RWPE2 (cell line): ENCODE measurements at regions not wholly inside any gene's neighbourhood (a gene's known extent, or its start where the extent isn't known, plus 50 kb on each side); places are given as distances from the start of the nearest gene placed in this dataset.

Source experiments
- ATAC-seq: fragments of 200-7000 bp; cut with Tn5 transposase; 3 replicates; pipeline ENCODE4 v1.9.1; 2021; ENCODE audit warnings: low read depth
- DNase-seq: peaks from one replicate; pipeline ENCODE4 v3.0.0-alpha.2; 2020; ENCODE audit warnings: low spot score
- H3K27ac ChIP-seq: fragments of 450-650 bp; 2 replicates; pipeline ENCODE4 v1.5.1; 2017; ENCODE audit warnings: mild to moderate bottlenecking; ENCODE audit not compliant: poor library complexity, severe bottlenecking
- H3K27me3 ChIP-seq: fragments of 250-450 bp; sonication (Bioruptor Pico); 2 replicates; pipeline ENCODE4 v1.5.1; 2021; ENCODE audit warnings: mild to moderate bottlenecking, moderate library complexity; ENCODE audit not compliant: insufficient read depth, poor library complexity, severe bottlenecking
- H3K36me3 ChIP-seq: fragments of 250-450 bp; sonication (Bioruptor Pico); 2 replicates; pipeline ENCODE4 v1.5.1; 2020; ENCODE audit warnings: low read depth, mild to moderate bottlenecking, moderate library complexity
- H3K4me1 ChIP-seq: fragments of 250-450 bp; sonication (Bioruptor Pico); 2 replicates; pipeline ENCODE4 v1.5.1; 2021; ENCODE audit warnings: mild to moderate bottlenecking, moderate library complexity; ENCODE audit not compliant: insufficient read depth, poor library complexity, severe bottlenecking
- H3K4me3 ChIP-seq: fragments of 250-450 bp; sonication (Bioruptor Pico); 2 replicates; pipeline ENCODE4 v1.5.1; 2021; ENCODE audit warnings: mild to moderate bottlenecking, moderate library complexity; ENCODE audit not compliant: severe bottlenecking
- H3K9me3 ChIP-seq: fragments of 250-450 bp; sonication (Bioruptor Pico); 2 replicates; pipeline ENCODE4 v1.5.1; 2021; ENCODE audit warnings: mild to moderate bottlenecking, moderate library complexity; ENCODE audit not compliant: severe bottlenecking
- TF ChIP-seq, protein P1 (sequence below): fragments of 450-650 bp; IDR thresholded peaks from one replicate; pipeline ENCODE4 v1.5.1; 2017; ENCODE audit warnings: mild to moderate bottlenecking, moderate library complexity; ENCODE audit not compliant: poor library complexity, severe bottlenecking

DNA sequence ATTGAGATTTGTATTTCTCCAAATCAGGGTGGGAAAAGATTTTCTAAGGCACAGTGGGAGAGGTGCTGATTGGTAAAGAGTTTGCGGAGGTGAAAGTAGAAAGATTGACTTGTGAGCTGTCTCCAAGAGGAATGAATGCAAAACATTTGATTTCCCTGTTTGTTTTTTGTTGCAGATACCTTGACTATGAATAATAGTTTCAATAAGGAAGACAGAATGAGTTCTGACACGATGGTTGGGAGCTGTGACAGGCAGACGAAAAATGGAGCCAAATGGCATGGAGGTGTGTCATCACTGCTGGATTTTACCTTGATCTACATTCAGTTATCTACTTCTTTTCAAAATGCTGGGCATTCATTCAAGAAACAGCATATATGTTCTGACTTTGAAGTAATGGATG, 145.1 kb downstream of the NFKBIZ start:
- TF ChIP-seq, protein P1, sequence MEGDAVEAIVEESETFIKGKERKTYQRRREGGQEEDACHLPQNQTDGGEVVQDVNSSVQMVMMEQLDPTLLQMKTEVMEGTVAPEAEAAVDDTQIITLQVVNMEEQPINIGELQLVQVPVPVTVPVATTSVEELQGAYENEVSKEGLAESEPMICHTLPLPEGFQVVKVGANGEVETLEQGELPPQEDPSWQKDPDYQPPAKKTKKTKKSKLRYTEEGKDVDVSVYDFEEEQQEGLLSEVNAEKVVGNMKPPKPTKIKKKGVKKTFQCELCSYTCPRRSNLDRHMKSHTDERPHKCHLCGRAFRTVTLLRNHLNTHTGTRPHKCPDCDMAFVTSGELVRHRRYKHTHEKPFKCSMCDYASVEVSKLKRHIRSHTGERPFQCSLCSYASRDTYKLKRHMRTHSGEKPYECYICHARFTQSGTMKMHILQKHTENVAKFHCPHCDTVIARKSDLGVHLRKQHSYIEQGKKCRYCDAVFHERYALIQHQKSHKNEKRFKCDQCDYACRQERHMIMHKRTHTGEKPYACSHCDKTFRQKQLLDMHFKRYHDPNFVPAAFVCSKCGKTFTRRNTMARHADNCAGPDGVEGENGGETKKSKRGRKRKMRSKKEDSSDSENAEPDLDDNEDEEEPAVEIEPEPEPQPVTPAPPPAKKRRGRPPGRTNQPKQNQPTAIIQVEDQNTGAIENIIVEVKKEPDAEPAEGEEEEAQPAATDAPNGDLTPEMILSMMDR, result no peak
- DNase-seq (no peak), ATAC-seq (peak; percentile 85)
- Histone ChIP-seq H3K36me3 (no peaks in the 10 kb centered on the region), H3K27ac (peak overlapping the region; percentile 56), H3K9me3 (no peaks in the 10 kb centered on the region), H3K27me3 (no peaks in the 10 kb centered on the region), H3K4me3 (no peak overlapping the region), H3K4me1 (peaks cover 18% of the 10 kb centered on the region)

DNA sequence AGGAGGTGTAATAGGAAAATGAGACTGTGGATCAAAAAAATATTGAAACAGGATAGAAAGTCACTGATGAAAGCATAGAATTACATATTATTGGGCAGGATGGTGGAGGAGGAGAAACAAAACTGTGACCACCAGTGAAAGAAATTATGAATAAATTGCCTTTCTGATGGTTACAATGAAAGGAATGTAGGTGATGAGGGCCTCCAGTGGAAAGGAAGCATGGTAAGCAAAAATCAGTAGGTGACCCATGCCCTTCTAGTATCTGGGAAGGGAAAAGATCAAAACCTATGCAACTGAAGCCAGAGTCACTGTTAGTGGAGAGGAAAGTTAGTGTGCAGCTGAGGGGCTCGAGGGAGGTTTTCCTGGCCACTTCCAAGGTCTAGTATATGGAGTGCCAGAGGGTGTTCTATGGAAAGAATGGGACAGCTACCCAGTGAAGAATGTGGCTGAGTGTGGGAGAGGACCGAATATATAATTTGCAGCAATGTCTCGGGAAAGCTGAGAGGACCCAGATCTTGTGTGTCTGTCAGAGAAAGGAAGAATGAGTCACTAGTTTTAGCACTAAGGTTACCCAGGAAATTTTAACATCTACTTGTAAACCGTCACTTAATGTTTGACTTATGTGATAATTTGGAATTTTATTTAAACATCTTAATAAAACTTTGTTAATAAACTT, 146.2 kb downstream of the NFKBIZ start:
- DNase-seq, result no peak
- Histone ChIP-seq H3K27me3 (no peaks in the 10 kb centered on the region), H3K4me1 (peaks cover 18% of the 10 kb centered on the region), H3K4me3 (no peak overlapping the region), H3K36me3 (no peaks in the 10 kb centered on the region), H3K9me3 (no peaks in the 10 kb centered on the region), H3K27ac (peak overlapping the region; percentile 56)
- ATAC-seq, result peak; percentile 48
- TF ChIP-seq, protein P1, result no peak

DNA sequence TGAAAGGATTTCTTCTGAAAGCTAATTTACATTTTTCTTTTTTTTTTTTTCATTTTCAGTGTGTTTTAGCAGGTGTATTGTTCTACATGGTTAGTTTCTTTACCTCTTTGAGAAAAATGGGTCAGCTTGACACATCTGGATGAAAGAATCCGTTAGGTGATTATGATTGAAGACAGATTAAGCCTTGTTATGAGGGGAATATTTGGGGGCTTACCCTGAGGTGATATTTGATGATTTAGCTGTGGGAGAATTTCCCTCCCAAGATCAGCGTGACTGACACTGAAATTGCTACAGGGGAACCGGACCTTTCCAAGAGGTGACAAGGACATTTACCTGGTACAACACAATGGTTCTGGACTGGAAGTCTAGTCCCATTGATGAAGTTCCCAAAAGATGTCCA, 147.5 kb downstream of the NFKBIZ start:
- no peak overlapping the region for H3K4me3 ChIP-seq

DNA sequence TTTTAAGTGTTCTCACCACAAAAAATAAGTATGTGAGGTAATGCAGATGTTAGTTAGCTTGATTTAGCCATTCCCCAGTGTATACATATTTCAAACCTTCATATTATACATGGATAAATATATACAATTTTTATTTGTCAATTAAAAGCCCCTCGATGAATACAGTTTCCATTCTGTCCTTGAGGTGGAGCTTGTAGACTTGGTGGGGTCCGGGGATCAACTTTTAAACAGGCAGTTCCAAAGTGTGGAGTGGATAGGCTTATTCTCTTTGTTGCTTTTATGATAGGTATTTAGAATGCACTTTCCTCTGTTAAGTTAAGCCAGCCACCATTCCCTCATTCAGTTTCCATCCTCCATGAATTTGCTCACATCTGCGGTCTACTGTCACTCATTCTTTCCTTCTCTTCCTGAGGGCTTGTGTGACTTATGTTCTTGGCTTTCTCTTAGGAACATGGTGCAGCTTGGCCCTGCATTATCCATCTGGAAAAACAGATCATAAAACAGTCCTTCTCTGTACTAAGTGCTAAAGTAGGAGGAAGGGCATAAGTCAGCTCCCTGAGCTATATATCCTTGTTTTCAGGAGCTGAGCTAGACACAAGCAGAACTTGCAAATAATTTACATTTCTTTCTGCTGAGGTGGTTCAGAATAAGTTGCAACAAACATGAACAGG, 149.1 kb downstream of the NFKBIZ start:
- H3K27ac ChIP-seq, result no peak overlapping the region
- no peak for ATAC-seq
- peaks cover 18% of the 10 kb centered on the region for H3K4me1 ChIP-seq

More for the DNA sequence above, 147.5 kb downstream of the NFKBIZ start:
- no peak for ATAC-seq
- DNase-seq, result no peak
- no peaks in the 10 kb centered on the region for H3K36me3 ChIP-seq
- TF ChIP-seq, protein P1, result no peak
- H3K27ac ChIP-seq, result no peak overlapping the region
- peaks cover 18% of the 10 kb centered on the region for H3K4me1 ChIP-seq
- H3K9me3 ChIP-seq, result no peaks in the 10 kb centered on the region
- H3K27me3 ChIP-seq, result no peaks in the 10 kb centered on the region

More for the DNA sequence above, 149.1 kb downstream of the NFKBIZ start:
- no peaks in the 10 kb centered on the region for H3K27me3 ChIP-seq
- H3K36me3 ChIP-seq, result no peaks in the 10 kb centered on the region
- no peaks in the 10 kb centered on the region for H3K9me3 ChIP-seq
- TF ChIP-seq, protein P1, result no peak
- H3K4me3 ChIP-seq, result no peak overlapping the region
- no peak for DNase-seq
